Hematopoietic multipotent progenitor cell treated with erythropoietin and hydrocortisone succinate and interleukin-3 and kit ligand, for 17 days (in vitro differentiated cells): ENCODE measurements at regions not wholly inside any gene's neighbourhood (a gene's known extent, or its start where the extent isn't known, plus 50 kb on each side); places are given as distances from the start of the nearest gene placed in this dataset.

Experiments used
- DNase-seq: peaks from one replicate; pipeline ENCODE4 v3.0.0-alpha.2; 2015; ENCODE audit warnings: low spot score

DNA sequence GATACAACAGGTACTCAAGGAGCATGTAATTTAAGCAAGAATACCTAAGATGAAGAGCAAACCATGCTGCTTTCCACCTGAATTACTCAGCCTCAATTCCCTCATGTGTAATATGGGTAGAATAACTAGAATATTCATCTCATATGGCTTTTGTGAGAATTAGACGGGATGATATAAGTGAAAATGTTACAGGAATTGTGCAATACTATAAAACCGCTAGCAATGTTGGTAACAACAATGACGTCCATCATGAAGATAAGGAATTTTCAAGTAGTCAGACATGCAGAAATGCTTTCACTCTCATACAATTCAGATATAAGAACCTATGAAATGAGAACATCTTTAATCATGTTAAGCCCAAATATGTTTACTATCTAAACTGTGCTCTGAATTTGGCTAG lies 2106.6 kb upstream of the CELF4 start:
- DNase-seq: no peak

DNA sequence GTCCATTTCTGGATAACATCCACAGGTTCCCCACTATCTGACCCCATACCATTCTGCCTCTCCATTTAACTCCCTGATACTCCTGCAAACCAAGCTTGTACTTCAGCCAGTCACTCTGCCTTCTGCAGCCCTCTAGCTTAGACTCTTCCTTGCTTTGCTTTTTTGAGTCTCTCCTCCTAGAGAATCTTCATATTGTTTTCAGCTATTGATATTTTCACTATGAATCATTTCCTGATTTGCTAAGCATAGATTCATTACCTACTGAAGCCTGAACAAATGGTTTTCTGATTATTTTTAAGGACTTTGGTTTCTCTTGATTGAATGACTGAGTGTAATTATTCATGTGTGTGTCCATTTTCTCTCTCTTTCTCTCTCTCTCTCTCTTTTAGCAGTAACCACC lies 2102.3 kb upstream of the CELF4 start:
- DNase-seq: no peak

DNA sequence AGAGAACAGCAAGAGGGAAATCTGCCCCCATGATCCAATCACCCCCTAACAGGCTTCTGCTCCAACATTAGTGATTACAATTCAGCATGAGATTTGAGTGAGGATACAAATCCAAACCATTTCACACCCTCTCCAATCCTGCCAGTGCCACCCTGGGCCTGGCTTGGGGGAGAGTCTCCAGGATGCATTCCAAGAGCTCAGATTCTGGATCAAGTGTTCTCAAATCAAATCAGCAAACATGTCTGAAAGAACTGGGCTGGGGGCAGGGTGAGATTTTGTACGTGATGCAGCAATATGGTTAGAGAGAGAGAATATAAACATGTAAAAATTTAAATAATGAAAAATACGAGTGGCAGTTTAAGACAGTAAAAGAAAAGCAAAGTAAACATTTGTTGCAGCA lies 2100.9 kb upstream of the CELF4 start:
- DNase-seq: no peak

DNA sequence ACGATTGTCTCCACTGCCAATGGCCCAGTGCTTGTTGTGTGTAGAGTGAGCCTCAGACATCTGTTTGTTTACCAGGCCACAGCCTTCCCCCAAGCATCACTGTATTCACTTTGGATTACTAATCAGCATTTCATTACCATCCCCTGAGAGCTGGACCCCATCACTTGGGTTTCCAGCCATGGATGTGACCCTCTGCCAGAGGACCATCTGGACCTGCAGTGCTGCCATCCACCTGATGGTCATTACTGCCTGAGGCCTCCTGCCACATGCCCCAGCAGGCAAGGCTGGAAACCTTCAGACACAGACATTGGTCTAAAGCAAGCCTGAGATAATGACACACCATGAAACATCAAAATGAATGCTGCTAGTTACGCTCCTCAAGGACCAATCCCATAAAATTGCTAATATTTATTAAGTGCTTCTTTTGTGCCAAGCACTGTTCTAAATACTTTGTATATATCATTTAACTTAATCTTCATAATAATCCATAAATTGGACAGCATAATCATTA lies 2096.3 kb upstream of the CELF4 start:
- no peak for DNase-seq

DNA sequence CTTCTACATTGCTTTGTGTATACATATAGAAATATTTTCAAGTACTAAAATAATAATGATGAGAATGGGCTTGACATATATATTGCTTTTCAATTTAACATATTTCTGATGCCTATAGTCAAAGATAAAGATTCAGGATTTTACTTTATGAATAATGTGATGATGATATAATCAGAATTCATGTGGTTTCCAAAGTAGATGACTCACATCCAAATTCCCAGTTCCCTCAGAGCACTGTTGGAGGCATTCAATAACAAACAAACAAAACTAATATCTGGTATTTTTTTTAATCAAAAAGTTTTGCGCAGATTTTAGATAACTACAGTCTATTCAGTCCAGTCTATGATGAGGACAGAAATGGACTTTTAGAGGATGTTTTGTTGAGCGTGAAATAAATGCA lies 2094.5 kb upstream of the CELF4 start:
- no peak for DNase-seq

DNA sequence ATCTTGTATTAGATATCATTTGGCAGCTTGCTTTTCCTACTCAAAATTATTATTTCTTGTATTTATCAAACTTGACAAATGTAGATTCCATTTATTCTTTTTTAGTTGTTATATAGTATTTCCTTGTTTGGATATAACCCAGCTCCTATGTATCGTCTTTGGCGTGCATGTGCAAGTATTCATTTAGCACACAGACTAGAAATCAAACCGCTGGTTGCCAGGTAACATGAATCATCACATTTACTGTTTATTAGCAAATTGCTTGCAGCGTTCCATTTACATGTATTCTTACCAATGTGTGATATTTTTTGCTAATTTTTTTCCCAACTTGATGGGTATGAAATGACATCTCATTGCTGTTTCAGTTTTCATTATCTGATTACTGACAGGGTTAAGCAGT lies 2089.7 kb upstream of the CELF4 start:
- no peak for DNase-seq

DNA sequence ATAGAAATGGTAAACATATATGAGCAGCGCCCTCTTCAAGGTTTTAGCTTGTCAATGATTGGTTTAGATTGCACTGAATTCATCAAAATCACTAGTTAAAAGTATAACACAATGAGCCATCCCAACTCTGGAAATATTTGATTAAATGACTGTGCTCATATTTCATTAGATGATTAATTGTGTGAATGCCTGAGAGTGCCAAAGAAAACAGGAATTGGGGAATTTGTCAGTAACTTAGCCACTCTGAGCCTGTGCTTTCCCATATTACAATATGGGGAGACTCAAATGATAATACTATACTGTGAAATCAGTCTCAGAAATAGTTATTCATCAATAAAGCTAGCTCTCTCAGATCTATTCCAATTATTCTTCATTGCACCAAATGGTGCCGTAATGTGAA lies 2087.6 kb upstream of the CELF4 start:
- DNase-seq: no peak

DNA sequence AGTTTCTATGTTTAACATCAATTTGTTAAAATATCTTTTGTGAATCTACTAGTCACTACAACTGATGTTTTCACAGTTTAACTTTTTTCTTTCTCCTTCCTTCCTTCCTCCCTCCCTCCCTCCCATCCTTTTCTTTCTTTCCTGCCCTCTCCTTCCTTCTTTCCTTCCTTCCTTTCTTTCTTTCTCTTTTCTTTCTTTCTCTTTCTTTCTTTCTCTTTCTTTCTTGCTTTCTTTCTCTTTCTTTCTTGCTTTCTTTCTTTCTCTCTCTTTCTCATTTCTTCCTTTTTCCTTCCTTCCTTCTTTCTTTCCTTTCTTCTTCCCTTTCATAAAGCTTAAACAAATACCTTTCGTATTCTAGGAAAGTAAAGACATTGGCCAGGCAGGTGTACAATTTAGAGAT lies 2083.0 kb upstream of the CELF4 start:
- DNase-seq: no peak

DNA sequence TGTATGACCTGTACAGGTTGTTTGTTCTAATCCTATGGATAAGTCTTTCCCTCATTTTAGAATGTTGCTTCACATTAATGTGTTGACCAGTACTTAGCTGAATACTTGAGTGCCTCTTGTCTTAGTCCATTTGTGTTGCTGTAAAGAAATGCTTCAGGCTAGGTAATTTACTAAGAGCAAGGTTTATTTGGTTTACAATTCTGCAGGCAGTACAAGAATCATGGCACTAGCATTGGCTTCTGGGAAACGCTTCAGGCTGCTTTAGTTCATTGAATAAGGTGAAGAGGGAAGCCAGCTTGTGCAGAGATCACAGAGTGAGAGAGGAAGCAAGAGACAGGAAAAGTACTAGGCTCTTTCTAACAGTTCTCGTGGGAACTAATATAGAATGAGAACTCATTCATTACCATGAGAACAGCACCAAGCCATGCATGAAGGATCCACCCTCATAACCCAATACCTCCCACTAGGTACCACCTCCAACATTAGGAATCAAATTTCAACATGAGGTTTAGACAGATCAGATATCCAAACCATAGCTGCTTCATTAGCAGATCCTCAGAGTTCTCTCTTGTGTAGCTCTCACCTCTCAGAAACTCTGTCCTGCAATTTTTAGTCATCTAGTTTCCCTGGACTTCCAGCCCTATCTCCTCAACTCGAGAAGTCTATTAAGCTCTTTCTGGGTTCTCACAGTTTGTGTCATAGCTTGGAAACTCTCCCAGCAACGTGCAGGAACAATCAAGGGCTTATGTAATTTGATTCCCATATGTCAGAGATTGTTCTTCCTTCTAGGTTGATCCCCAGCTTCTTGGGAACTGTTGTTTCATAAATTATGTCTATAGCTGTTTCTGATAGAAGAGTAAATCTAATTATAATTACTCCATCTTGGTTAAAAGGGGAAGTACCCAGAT lies 2082.3 kb upstream of the CELF4 start:
- no peak for DNase-seq

DNA sequence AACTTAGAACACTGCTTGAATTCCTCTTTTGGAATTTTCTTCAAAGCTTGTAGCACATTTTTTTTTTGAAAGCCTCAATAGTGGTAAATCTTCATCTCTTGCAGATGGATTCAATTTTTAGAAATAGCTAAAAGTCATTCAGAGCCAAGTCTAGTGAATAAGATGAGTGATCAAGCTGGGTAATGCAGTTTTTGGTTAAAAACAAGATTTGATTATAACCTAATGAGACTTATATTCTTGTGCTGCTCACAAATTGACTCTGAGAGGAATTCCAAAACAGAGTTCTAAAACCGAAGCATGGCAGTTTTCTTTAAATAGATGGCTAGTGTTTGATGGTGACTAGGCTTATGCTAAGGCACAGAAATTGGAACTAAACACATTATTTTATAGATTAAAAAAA lies 2072.6 kb upstream of the CELF4 start:
- DNase-seq: no peak

DNA sequence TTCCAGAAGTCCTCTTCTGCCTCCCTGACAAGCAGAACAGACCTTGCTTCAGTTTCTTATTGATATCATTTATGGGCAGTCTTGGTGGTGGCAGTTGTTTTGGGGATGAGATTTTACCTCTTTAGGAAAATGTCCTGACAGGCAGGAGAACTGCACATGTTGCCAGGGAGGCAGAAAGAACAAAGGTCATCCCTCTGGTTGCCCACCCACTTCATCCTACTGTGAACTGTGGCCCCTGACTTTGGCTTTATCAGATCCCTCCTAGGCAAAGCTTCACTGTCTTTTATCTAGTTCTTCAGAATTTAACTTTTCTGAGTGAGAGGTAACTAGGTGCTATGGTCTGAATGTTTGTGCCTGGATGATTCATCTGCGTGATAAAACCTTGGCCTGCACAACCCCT lies 2071.3 kb upstream of the CELF4 start:
- DNase-seq: no peak

DNA sequence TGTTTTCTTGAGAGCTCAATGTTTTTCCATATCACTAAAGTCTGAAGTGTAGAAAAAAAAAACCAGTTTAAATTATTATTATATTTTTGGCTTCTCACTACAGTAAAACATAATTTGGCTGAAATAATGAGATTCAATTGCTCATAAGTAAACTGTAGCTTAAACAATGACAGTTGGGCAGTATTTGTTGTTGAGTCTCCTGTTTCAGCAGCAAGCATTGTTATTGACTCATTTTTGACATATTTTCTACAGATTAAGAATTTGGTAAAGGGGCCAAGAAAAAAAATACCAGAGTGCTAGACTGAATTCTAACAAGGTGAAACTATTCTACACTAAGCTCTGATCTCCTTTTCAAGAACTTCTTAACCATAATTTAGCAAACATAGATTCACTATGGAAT lies 2070.4 kb upstream of the CELF4 start:
- DNase-seq: no peak

DNA sequence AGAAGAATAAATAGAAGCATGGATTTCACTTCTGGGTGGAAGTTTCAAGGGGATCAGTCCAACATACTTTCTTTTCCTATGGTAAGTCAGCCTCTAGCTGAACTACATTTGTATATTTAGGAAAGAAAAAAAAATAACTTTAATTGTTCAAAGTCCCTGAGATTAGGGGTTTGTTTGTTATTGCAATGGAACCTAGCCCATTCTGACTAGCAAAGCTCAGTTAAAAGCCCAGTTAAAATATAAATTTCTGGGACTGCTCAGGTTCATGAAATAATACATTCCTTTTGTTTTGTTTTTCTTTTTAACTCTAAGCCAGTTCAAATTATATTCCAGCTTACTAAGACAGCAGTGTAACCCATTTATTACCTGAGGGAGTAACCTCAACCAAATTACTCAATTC lies 2069.6 kb upstream of the CELF4 start:
- no peak for DNase-seq

DNA sequence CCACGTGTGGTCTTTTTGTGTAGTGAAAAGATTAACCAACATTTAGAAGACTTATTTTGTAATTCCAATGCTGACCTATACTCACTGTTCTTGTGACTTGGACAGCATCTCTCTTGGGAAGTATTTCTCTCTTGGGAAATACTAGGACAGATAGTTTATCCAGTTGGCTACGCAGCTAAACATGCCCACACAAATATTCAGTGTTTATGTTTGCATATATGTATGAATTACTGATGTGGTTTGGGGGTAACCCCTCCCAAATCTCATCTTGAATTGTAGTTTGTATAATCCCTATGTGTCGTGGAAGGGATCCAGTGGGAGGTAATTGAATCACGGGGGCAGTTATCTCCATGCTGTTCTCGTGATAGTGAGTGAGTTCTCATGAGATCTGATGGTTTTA lies 2062.3 kb upstream of the CELF4 start:
- DNase-seq: no peak

DNA sequence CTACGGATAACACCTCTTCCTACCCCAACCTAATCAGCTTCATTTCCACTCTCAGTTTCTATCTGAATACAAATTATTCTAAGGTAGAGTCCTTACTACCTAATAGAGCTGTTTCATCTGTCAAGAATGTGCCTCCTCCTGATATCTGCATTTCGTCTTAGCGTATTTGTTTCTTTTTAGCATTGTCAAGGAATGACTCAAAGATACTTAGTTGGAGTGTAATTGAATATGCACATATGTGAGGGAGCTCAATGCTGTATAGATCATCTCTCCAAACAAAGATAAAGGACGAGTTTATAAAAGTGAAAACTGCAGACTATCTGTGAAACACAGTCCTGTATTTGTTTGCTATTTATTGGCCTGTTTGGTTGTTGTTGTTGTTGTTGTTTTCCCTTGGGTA lies 2059.4 kb upstream of the CELF4 start:
- DNase-seq: no peak

DNA sequence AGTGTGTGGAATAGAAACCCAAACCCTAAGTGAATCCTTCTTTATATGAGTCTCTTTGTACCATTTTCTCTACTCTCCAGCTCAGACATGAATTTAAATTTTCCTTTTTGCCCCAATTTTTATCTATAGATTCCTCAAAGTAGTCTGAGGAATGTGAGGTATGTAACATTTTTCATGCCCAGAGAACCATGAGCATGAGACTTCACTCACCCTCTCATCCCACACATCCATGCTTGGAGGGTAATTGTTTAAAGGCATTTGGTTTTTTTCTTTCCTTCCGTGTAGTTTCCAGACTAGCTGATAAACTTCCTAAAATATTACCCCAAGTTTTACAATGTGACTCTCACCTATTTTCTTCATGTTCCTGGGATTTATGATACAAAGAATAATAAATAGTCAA lies 2056.8 kb upstream of the CELF4 start:
- no peak for DNase-seq

DNA sequence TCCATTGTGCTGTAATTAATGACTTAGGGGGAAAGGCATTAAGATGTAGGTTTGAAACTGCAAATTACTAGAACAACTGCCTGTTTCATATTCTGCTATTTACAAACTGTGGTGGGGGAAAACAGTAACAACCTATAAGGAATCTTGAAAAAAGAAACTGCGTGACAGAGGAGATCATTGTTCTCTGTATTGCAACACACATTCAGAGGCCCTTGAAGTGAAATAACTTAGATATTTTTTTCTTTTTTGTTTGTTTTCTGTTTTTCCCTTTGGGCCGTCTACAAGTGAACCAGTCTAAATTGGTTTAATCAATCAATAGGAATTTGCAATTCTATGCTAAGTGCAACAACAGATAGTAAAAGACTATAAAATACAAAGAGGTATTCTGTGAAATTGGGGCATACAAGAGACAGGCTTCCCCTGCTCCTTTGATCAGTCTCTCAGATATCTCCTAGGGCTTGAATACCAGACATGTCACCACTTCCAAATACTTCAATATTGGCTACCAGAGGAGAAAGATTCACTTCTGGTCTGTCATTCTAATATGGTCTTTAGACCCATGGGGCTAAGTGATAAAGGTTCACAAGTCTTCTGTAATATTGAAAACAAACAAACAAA lies 2055.1 kb upstream of the CELF4 start:
- DNase-seq: no peak

DNA sequence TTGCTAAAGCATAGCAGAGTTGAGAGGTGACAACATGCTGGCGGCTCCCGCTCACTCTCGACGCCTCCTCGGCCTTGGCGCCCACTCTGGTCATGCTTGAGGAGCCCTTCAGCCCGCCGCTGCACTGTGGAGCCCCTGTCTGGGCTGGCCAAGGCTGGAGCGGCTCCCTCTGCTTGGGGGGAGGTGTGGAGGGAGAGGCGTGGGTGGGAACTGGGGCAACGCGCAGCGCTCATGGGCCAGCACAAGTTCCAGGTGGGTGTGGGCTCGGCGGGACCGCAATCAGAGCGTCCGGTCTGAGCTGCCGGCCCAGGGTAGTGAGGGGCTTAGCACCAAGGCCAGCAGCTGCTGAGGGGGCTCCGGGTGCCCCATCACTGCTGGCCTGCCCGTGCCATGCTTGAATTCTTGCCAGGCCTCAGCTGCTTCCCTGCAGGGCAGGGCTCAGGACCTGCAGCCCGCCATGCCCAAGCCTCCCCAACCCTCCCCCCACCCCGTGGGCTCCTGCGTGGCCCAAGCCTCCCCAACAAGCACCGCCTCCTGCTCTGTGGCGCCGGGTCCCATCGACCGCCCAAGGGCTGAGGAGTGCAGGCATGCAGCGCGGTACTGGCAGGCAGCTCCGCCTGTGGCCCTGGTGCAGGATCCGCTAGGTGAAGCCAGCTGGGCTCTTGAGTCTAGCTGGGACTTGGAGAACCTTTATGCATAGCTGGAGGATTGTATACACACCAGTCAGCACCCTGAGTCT lies 2052.8 kb upstream of the CELF4 start:
- no peak for DNase-seq

DNA sequence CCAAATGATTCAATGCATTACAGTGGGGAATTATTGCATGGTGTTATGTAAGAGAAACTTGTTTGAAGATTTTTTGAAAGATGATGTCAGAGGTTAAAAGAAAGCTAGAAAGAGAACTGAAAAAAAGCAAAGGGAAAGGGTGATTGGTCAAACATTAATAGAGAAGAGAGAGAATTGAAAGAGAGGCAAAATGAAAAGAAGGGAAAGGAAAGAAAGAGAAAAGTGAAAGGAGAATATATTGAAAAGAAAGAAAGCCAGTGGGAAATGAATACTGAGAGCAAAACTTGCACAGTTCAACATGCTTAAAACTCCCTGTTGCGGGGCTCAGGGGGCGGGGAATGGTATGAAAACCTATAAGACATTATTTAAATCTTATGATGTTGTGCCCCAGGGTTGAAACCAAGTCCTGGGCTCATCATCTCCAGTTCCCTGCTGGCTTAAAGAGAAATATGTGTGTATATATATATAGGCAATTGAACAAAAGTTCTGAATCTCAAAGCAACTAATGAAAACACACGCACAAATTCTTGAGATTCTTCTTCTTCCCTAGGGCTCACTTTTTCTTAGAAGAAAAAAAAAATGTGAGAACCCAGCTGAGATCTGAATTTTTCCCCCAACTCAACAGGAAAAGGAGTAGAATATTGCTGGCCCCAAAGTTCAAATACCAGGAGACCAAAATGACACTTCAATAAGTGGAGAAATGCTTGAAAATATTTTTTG lies 2045.9 kb upstream of the CELF4 start:
- DNase-seq: no peak

DNA sequence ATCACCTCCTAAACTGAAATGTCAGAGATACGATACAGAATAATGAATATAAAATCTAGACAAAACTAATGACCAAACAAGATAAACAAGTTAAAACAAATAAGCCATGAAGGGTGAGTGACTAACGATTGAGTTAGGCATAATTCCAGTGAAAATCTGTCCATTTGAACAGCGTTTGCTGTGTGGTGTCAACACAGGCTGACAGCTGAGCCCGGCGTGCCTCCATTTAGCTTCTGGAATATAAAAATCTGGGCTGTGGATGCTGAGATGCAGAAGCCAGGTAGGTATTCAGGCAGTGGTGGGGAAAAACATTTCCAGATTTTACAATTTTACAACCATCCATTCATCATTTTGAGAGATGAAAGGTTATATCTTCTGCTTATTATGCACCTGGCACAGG lies 2041.4 kb upstream of the CELF4 start:
- DNase-seq: no peak

DNA sequence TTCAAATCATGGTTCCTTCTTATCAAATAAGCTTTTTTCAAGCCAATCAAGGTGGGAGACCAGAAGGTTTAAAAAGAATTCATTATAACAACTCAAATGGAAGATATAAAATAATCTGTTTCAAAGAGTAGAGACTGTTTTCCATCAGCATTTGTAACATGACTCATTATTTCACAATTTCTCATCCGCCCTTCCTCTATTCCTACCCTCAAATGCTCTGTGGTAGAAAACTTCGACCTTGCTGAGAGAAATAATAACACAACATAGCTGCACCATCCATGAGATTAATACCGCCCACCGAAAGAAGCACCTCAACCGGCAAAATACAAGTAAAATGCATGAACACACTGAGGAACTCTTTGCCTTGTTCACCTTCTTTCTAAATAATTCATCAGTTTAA lies 2039.2 kb upstream of the CELF4 start:
- no peak for DNase-seq

DNA sequence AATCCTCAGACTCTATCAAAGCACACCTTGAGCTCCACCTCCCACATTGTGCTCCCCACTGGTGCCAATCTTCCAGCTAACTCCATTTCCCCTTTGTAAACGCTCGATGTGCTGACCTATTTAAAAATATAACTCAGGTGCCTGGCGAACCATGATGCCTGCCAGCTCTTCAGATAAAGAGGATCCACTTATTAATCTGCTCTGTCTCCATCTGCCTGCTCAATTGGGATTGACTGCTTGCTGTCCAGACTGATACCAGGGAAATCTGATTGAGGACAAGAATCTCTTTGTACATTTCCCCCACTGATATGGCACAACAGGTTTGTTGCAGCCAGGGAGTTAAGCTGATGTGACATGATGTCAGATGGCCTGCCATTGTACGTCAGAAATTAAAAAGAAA lies 2036.5 kb upstream of the CELF4 start:
- DNase-seq: no peak
